ENCODE measurements at regions not wholly inside any gene's neighbourhood (a gene's known extent, or its start where the extent isn't known, plus 50 kb on each side); places are given as distances from the start of the nearest gene placed in this dataset.

DNA sequence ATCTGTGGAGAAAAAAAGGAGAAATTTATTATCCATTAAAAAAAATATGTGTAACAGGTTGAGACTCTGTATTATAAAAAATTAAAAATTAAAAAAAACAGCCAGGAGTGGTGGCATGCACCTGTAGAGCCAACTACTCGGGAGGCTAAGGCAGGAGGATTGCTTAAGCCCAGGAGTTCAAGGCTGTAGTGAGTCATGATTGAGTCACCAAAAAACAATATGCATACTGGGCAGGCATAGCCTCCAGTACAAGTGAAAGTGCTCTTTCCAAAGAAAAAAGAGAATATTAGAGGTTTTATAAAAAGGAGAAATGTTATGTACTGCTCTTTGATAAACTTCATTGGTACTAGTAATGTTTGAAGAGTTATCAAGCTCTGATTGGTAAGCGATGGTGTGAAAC is 647.1 kb upstream of the ZWINT start:
- H3K9me3 ChIP-seq = no peaks in the 10 kb centered on the region
- no peaks in the 10 kb centered on the region for H3K36me3 ChIP-seq
- H3K27me3 ChIP-seq = no peaks in the 10 kb centered on the region
- 79 to 86% methylated on average over 2 of the region's 2 CpGs for WGBS, 2 donors
- H3K27ac ChIP-seq = no peak overlapping the region
- H3K4me1 ChIP-seq = no peaks in the 10 kb centered on the region
- DNase-seq (ENCODE audit: low spot score in 2 of 2) = no peak
- no peak overlapping the region for H3K4me3 ChIP-seq
- TF ChIP-seq POLR2A (IDR thresholded peaks at IDR 0.05) (no peak), EP300 (IDR thresholded peaks at IDR 0.05) (no peak)
- TF ChIP-seq, protein P1, sequence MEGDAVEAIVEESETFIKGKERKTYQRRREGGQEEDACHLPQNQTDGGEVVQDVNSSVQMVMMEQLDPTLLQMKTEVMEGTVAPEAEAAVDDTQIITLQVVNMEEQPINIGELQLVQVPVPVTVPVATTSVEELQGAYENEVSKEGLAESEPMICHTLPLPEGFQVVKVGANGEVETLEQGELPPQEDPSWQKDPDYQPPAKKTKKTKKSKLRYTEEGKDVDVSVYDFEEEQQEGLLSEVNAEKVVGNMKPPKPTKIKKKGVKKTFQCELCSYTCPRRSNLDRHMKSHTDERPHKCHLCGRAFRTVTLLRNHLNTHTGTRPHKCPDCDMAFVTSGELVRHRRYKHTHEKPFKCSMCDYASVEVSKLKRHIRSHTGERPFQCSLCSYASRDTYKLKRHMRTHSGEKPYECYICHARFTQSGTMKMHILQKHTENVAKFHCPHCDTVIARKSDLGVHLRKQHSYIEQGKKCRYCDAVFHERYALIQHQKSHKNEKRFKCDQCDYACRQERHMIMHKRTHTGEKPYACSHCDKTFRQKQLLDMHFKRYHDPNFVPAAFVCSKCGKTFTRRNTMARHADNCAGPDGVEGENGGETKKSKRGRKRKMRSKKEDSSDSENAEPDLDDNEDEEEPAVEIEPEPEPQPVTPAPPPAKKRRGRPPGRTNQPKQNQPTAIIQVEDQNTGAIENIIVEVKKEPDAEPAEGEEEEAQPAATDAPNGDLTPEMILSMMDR (IDR thresholded peaks at IDR 0.05) = no peak

- TF ChIP-seq, protein P1 (IDR thresholded peaks at IDR 0.05) = no peak
- TF ChIP-seq EP300 (IDR thresholded peaks at IDR 0.05) = no peak
- TF ChIP-seq POLR2A (IDR thresholded peaks at IDR 0.05) = no peak
- WGBS, 2 donors = 31 to 37% methylated on average over 3 of the region's 3 CpGs
- H3K4me3 ChIP-seq = no peak overlapping the region
- H3K27me3 ChIP-seq = no peaks in the 10 kb centered on the region
- H3K27ac ChIP-seq = no peak overlapping the region
- H3K4me1 ChIP-seq = no peaks in the 10 kb centered on the region
- no peaks in the 10 kb centered on the region for H3K9me3 ChIP-seq
- no peak for DNase-seq (ENCODE audit: low spot score in 2 of 2)
- H3K36me3 ChIP-seq = no peaks in the 10 kb centered on the region
Measured at GRCh38 chr10:56991591-56992069, 630.6 kb upstream of the ZWINT start.

- 65 to 80% methylated on average over 2 of the region's 2 CpGs for WGBS, 2 donors
- Histone ChIP-seq H3K27ac (no peak overlapping the region), H3K36me3 (no peaks in the 10 kb centered on the region), H3K4me1 (no peaks in the 10 kb centered on the region), H3K9me3 (peaks cover 0 to 11% (median 0%) of the 10 kb centered on the region in 4 donors), H3K27me3 (no peaks in the 10 kb centered on the region), H3K4me3 (no peak overlapping the region)
- no peak for TF ChIP-seq EP300 (IDR thresholded peaks at IDR 0.05)
- no peak for TF ChIP-seq POLR2A (IDR thresholded peaks at IDR 0.05)
- TF ChIP-seq, protein P1 (IDR thresholded peaks at IDR 0.05) = no peak
- no peak for DNase-seq (ENCODE audit: low spot score in 2 of 2)
Measured at GRCh38 chr10:56975513-56975912, 614.5 kb upstream of the ZWINT start.

GRCh38 chr10:56973766-56974165 is 612.7 kb upstream of the ZWINT start:
- Histone ChIP-seq H3K27me3 (no peaks in the 10 kb centered on the region), H3K4me3 (no peak overlapping the region), H3K27ac (no peak overlapping the region), H3K9me3 (peaks cover 0 to 11% (median 0%) of the 10 kb centered on the region in 4 donors), H3K4me1 (no peaks in the 10 kb centered on the region), H3K36me3 (no peaks in the 10 kb centered on the region)
- DNase-seq (ENCODE audit: low spot score in 2 of 2) = no peak
- no peak for TF ChIP-seq POLR2A (IDR thresholded peaks at IDR 0.05)
- TF ChIP-seq, protein P1 (IDR thresholded peaks at IDR 0.05) = no peak
- TF ChIP-seq EP300 (IDR thresholded peaks at IDR 0.05) = no peak

DNA sequence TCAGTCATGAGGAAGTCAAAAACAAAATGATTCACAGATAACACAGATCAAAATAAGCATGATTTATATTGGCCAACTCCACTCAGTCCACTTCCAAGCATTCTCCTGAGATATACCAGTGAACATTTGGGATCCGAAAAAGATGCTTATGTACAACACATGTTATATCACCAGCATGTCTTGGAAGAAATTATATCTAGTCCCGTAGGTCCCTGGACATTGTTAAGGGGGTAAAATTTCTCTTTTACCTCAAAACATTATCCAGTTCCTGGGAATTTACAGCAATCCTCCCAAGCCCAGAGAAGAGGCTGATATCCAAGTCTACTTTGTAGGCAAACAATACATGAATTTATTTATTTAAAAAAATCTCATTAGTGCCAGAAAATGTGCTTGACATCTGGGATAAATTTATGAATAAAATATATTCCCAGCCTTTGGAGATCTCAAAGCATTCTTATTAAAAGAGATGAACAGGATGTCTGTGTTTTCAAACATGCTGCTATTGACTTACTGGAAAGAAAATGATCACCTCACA is 582.2 kb upstream of the ZWINT start:
- no peak for DNase-seq (ENCODE audit: low spot score in 2 of 2)
- H3K4me1 ChIP-seq = no peaks in the 10 kb centered on the region
- TF ChIP-seq EP300 (IDR thresholded peaks at IDR 0.05) (no peak), POLR2A (IDR thresholded peaks at IDR 0.05) (no peak)
- TF ChIP-seq, protein P1 (IDR thresholded peaks at IDR 0.05) = no peak
- H3K27me3 ChIP-seq = no peaks in the 10 kb centered on the region
- peaks cover 0 to 7% (median under 1%) of the 10 kb centered on the region in 4 donors for H3K9me3 ChIP-seq
- no peak overlapping the region for H3K4me3 ChIP-seq
- H3K36me3 ChIP-seq = no peaks in the 10 kb centered on the region
- no peak overlapping the region for H3K27ac ChIP-seq
- WGBS, 2 donors = 37 to 59% methylated on average over 2 of the region's 2 CpGs

Data from tibial nerve (tissue), 4 donors.